K562 (cell line): ENCODE measurements at regions not wholly inside any gene's neighbourhood (a gene's known extent, or its start where the extent isn't known, plus 50 kb on each side); places are given as distances from the start of the nearest gene placed in this dataset.

ENCODE experiments used
- ATAC-seq: fragments of 200-7000 bp; cut with Tn5 transposase; 3 replicates; pipeline ENCODE4 v1.9.1; 2020; ENCODE audit warnings: moderate library complexity
- BruUV-seq: library from RNA; stranded (reverse); fragments of 400-500 nt; replicated peaks from 2 replicates; lab custom pipeline; 2021; lab: Mats Ljungman, UMichigan
- CTCF ChIA-PET: fragments of 300-600 bp; formaldehyde crosslinking; extraction: SDS; loops from one replicate; lab custom pipeline; 2021; ENCODE audit warnings: low intra/inter-chr PET ratio; lab: Yijun Ruan, JAX
- POLR2A ChIA-PET: fragments of 300-600, 350-650 bp; sonication (Branson Sonifier 250); formaldehyde crosslinking; extraction: SDS; loops from one replicate; lab custom pipeline; 2021; ENCODE audit warnings: antibody characterized with exemption, inconsistent platforms; lab: Yijun Ruan, JAX
- DNase-seq, 4 experiments: peaks; one replicate each; pipeline versions ENCODE4 v3.0.0 to v3.0.0-alpha.2; 2011 to 2018; ENCODE audit warnings: low spot score in 3 of 4, mixed read lengths in 3 of 4; ENCODE audit errors: extremely low read depth in 1 of 4
- FAIRE-seq: peaks from 2 replicates; lab custom pipeline; 2011; peaks lifted over from hg19 to GRCh38; lab: Jason Lieb, UNC
- H2AFZ ChIP-seq: 2 replicates; pipeline ENCODE4 v1.6.0; 2011; ENCODE audit warnings: low read depth, low read length, control low read depth, inconsistent platforms
- H3K27ac ChIP-seq: fragments of 200-600 bp; 3 replicates; pipeline ENCODE4 v1.8.0; 2011; ENCODE audit warnings: low read depth, mild to moderate bottlenecking, control low read depth, inconsistent platforms, low read length, moderate library complexity, mixed read lengths; ENCODE audit errors: extremely low read depth
- H3K27me3 ChIP-seq, 2 experiments: fragments of 300-600 bp in 1 of 2; 2 replicates in 1 of 2; 3 replicates in 1 of 2; pipeline versions ENCODE4 v1.6.0 to v1.8.0; 2011; ENCODE audit warnings: inconsistent platforms in 2 of 2, low read length in 2 of 2, mild to moderate bottlenecking in 1 of 2, mixed read lengths in 1 of 2, moderate library complexity in 1 of 2; ENCODE audit not compliant: control insufficient read depth in 2 of 2, insufficient read depth in 2 of 2
- H3K36me3 ChIP-seq: fragments of 300-600 bp; 3 replicates; pipeline ENCODE4 v1.8.0; 2011; ENCODE audit warnings: mild to moderate bottlenecking, low read length, inconsistent platforms; ENCODE audit not compliant: control insufficient read depth, insufficient read depth
- H3K4me1 ChIP-seq, 2 experiments: fragments of 200-600 bp in 1 of 2; replicated peaks in 1 of 2; 2 replicates in 1 of 2; 3 replicates in 1 of 2; pipeline versions ENCODE4 v1.5.1 to v1.8.0; 2011; ENCODE audit warnings: inconsistent platforms in 2 of 2, low read length in 2 of 2, mild to moderate bottlenecking in 1 of 2, mixed read lengths in 1 of 2, moderate library complexity in 1 of 2; ENCODE audit not compliant: control insufficient read depth in 2 of 2, insufficient read depth in 2 of 2
- H3K4me2 ChIP-seq: 2 replicates; pipeline ENCODE4 v1.6.1; 2011; ENCODE audit warnings: low read length, control low read depth, inconsistent platforms, mixed read lengths; ENCODE audit not compliant: insufficient read depth
- H3K4me3 ChIP-seq: fragments of 200-600 bp; sonication (generic), shearing (Covaris generic); 2 replicates; pipeline ENCODE4 v1.5.1; 2016; ENCODE audit warnings: control low read depth, inconsistent platforms
- H3K79me2 ChIP-seq: fragments of 200-600 bp; 3 replicates; pipeline ENCODE4 v1.8.0; 2011; ENCODE audit warnings: low read length, inconsistent platforms; ENCODE audit not compliant: control insufficient read depth, insufficient read depth
- H3K9ac ChIP-seq, 2 experiments: 2 replicates each; pipeline versions ENCODE4 v1.6.0 to v1.6.1; 2011; ENCODE audit warnings: low read depth in 2 of 2, low read length in 2 of 2, control low read depth in 1 of 2, inconsistent platforms in 1 of 2, mild to moderate bottlenecking in 1 of 2, mixed read lengths in 1 of 2; ENCODE audit not compliant: insufficient read depth in 1 of 2
- H3K9me1 ChIP-seq: one replicate; pipeline ENCODE4 v1.6.0; 2011; ENCODE audit warnings: inconsistent platforms, mild to moderate bottlenecking, low read length, moderate library complexity; ENCODE audit not compliant: control insufficient read depth, insufficient read depth
- H3K9me3 ChIP-seq: replicated peaks from 2 replicates; pipeline ENCODE4 v1.5.1; 2011; ENCODE audit warnings: low read depth, low read length, inconsistent platforms; ENCODE audit not compliant: control insufficient read depth, insufficient read depth
- H4K20me1 ChIP-seq: replicated peaks from 2 replicates; pipeline ENCODE4 v1.6.1; 2011; ENCODE audit warnings: low read length, inconsistent platforms, mixed read lengths; ENCODE audit not compliant: control insufficient read depth, insufficient read depth
- EGR1 ChIP-seq: fragments of 450-650 bp; conservative IDR thresholded peaks from 2 replicates; pipeline ENCODE4 v1.6.1; 2017; ENCODE audit warnings: mild to moderate bottlenecking
- GABPB1 ChIP-seq: sonication (generic); formaldehyde crosslinking; IDR thresholded peaks from 2 replicates; pipeline ENCODE4 v1.8.0; 2022; ENCODE audit warnings: mild to moderate bottlenecking, missing genetic modification reagents
- POLR2AphosphoS2 ChIP-seq: IDR thresholded peaks from 2 replicates; pipeline ENCODE4 v1.6.1; 2012; ENCODE audit warnings: low read length, improper control_type of control experiment
- RAD51 ChIP-seq: fragments of 450-650 bp; IDR thresholded peaks from 2 replicates; pipeline ENCODE4 v1.7.1; 2016; ENCODE audit warnings: low read depth, mild to moderate bottlenecking, borderline replicate concordance
- WGBS: fragments of 100-300 bp; shearing (Covaris generic); methylation state at CpG from one replicate; pipeline ENCODE4 v1.1.6; 2016; ENCODE audit warnings: low coverage, mixed read lengths; ENCODE audit not compliant: insufficient coverage; ENCODE audit errors: missing lambda C conversion rate; 5-methylcytosine and 5-hydroxymethylcytosine counted together
- in situ Hi-C: fragments of 300-500 bp; cut with MboI; formaldehyde crosslinking; loops from 4 replicates; pipeline ENCODE4 v1.15.0; 2018; ENCODE audit warnings: inconsistent platforms, mixed read lengths
- intact Hi-C: fragments of 100-400 bp; cut with micrococcal nuclease; formaldehyde crosslinking; loops from 2 replicates; pipeline ENCODE4 v1.14.2; 2022

GRCh38 chr12:124451016-124451415 lies 116.4 kb downstream of the NCOR2 start:
- no peak for FAIRE-seq
- POLR2A ChIA-PET: interaction anchor here (0.6 kb wide), 1 partner anchor 58 kb away, joined by 3 read pairs; no protein-coding TSS in a partner anchor
- no peaks in the 10 kb centered on the region for H3K79me2 ChIP-seq

GRCh38 chr12:124450376-124450750 lies 117.0 kb downstream of the NCOR2 start:
- peaks cover 6% of the 10 kb centered on the region for H3K9me1 ChIP-seq
- H3K4me2 ChIP-seq: no peak overlapping the region
- intact Hi-C loops: no loop called here
- H4K20me1 ChIP-seq: 0 out of 2 replicates have a peak, but pooled peaks cover 8% of the 10 kb centered on the region
- POLR2A ChIA-PET: no interaction called here
- H3K27ac ChIP-seq: no peak overlapping the region
- ATAC-seq (no peak), FAIRE-seq (no peak)
- H3K9ac ChIP-seq: peak overlapping the region in 1 of 2 experiments; percentile 23; a peak in 1 of 4 replicates
- H3K79me2 ChIP-seq: no peaks in the 10 kb centered on the region
- 88% methylated on average over 12 of the region's 15 CpGs for WGBS
- H3K27me3 ChIP-seq: no peaks in the 10 kb centered on the region
- no peak overlapping the region for H2AFZ ChIP-seq
- peaks cover 0 to 24% of the 10 kb centered on the region in 2 experiments; a peak in 2 of 5 replicates for H3K4me1 ChIP-seq
- H3K4me3 ChIP-seq: no peak overlapping the region
- H3K36me3 ChIP-seq: peaks cover 31% of the 10 kb centered on the region; the same call in 2 of the 3 replicates
- in situ Hi-C loops: no loop called here
- TF ChIP-seq POLR2AphosphoS2 (no peak), EGR1 (0 out of 2 replicates have a peak, but pooled peaks have one; percentile 4)
- TF ChIP-seq, all 486 proteins: peak for 1
- DNase-seq: no peak
- BruUV-seq: no TSS peak
- CTCF ChIA-PET: no interaction called here
- no peaks in the 10 kb centered on the region for H3K9me3 ChIP-seq

More at GRCh38 chr12:124451016-124451415, 116.4 kb downstream of the NCOR2 start:
- peaks cover 6% of the 10 kb centered on the region for H3K9me1 ChIP-seq
- H4K20me1 ChIP-seq: 0 out of 2 replicates have a peak, but pooled peaks cover 8% of the 10 kb centered on the region
- intact Hi-C loops: no loop called here
- peaks cover 29% of the 10 kb centered on the region; the same call in 2 of the 3 replicates for H3K36me3 ChIP-seq
- no peak for TF ChIP-seq RAD51
- no peak for TF ChIP-seq GABPB1 (CRISPR knock-in tag)
- CTCF ChIA-PET: no interaction called here
- no peak overlapping the region for H3K4me3 ChIP-seq
- BruUV-seq: no TSS peak
- WGBS: 85% methylated on average over 11 of the region's 11 CpGs
- in situ Hi-C loops: no loop called here
- H3K9me3 ChIP-seq: no peaks in the 10 kb centered on the region
- DNase-seq (no peak), ATAC-seq (no peak)
- H3K27ac ChIP-seq: no peak overlapping the region
- H2AFZ ChIP-seq: no peak overlapping the region
- H3K4me1 ChIP-seq: peaks cover 0 to 23% of the 10 kb centered on the region in 2 experiments; a peak in 2 of 5 replicates
- H3K9ac ChIP-seq: no peak overlapping the region
- H3K4me2 ChIP-seq: no peak overlapping the region
- H3K27me3 ChIP-seq: no peaks in the 10 kb centered on the region
